Globus pallidus (tissue), 1 donor: ENCODE measurements at regions not wholly inside any gene's neighbourhood (a gene's known extent, or its start where the extent isn't known, plus 50 kb on each side); places are given as distances from the start of the nearest gene placed in this dataset.
"Not testable (repeated sequence)": the region's sequence is repeated elsewhere in the genome, so short reads cannot be mapped to it uniquely, and the experiment has no call there.

Source experiments
- DNase-seq: peaks from one replicate; pipeline ENCODE4 v3.0.0-alpha.2; 2015; ENCODE audit warnings: low spot score

GRCh38 chr10:124213471-124213870, 120.1 kb upstream of the CHST15 start:
- DNase-seq = no peak

- DNase-seq = no peak
Observed at GRCh38 chr10:124212702-124213101, 119.3 kb upstream of the CHST15 start.

- DNase-seq = no peak
Observed at GRCh38 chr10:124211921-124212320, 118.5 kb upstream of the CHST15 start.

DNA sequence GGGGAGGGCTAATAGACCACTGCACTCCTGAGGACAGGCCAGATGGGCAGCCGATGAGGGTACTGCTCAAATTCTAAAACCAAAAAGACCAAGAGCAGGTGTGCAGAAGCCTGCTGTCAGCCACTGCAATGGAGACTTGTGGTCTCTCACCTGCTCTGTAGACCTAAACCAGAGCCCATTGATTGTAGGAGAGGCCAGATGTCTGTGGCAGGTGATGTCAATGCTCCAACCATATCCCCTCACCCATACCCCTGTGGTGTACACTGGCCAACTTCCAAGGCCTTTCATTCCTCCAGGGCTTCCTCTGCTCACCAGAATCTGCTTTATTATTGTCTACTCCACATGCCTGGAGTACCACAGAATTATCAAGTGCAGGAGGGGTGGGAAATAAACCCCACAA, 116.9 kb upstream of the CHST15 start:
- no peak for DNase-seq

DNA sequence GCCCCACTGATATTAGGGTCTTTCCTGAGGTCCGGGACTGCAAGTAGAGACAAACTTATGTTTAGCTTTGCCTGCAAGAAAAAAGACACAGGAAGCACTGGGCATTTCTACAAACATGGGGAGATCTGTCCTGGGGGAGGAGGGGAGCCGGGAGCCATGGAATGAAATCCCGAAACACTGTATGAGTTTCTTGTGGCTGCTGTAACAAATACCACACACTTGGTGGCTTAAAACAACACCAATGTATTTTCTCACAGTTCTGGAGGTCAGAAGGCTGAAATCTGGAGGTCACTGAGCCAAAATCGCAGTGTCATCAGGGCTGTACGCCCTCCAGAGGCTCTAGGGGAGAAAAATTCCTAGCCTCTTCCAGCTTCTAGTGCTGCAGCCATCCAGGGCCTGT, 114.0 kb upstream of the CHST15 start:
- DNase-seq = no peak

GRCh38 chr10:124206616-124207015, 113.2 kb upstream of the CHST15 start:
- DNase-seq = no peak

- no peak for DNase-seq
Observed at GRCh38 chr10:124205432-124205831, 112.0 kb upstream of the CHST15 start.

DNA sequence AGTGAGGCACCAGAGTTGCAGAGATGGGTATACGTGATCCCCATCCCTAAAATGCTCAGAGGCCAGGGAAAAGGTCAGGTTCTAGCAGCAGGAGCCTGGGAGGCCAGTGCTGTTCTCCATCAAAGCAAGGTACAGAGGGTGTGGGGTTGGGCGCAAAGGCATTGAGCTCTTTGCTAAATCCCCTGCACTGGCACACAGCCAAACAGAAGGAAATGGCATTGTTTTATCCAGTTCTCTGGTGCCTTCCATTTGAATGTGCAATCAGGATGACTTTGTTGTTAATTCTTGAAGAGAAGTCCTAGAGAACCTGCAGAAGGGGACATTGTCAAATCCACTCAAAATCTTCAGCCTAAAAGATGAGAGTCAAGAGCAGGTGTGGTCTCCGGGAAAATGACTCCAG, 111.3 kb upstream of the CHST15 start:
- DNase-seq = no peak

DNA sequence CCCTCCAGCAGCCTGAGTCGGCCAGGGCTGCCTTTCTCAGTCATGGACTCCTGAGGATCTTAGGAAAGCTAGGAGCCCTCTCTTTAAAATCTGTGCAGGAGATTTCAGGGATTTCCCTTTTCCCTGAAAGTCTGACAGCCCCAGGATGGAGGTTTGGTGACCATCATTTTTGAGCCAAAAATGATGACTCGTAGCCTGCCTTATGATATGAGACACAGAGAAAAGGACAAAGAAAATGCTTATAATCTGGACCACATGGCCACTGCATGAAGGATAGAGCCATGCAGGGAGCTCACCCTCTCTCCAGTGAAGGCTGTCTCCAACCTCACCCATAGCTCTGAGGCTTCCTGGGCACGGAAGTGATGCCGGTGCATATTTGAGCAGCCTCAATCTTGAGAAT, 106.6 kb upstream of the CHST15 start:
- DNase-seq = no peak

DNA sequence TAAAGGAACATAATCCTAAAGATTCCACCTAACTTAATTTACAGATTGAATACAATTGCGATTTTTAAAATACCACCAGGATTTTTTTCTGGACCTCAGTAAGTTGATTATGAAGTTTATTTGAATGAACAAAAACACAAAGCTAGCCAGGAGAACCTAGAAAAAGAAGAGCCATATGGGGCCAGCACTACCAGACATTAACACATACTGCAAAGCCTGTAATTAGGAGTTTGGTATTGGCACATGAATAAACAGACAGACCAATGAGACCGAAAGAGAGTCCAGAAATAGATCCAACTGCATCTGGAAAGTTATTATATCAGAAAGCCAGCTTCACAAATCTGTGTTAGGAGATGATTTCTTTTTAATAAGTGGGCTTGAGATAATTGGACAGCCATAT, 105.5 kb upstream of the CHST15 start:
- no peak for DNase-seq

DNA sequence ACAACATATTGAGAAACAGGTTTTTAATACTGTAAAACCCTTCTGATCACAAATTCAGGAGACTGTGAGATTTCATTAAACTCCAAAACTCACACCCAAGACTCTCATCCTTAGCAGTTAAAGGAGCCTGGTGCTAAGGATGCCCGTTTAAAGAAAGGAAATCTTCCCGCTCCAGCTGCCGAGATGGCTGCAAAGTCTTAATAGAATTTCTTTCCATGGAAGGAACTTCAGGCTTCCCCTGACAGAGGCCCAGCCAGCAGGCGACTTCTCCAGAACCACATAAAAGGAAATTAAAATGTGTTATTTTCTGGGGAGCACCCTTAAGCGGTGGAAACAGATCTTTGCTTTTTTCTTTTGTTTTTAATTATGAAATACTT, 104.7 kb upstream of the CHST15 start:
- DNase-seq = no peak

- DNase-seq = peak; percentile 49
Observed at GRCh38 chr10:124197371-124198124, 104.2 kb upstream of the CHST15 start.

DNA sequence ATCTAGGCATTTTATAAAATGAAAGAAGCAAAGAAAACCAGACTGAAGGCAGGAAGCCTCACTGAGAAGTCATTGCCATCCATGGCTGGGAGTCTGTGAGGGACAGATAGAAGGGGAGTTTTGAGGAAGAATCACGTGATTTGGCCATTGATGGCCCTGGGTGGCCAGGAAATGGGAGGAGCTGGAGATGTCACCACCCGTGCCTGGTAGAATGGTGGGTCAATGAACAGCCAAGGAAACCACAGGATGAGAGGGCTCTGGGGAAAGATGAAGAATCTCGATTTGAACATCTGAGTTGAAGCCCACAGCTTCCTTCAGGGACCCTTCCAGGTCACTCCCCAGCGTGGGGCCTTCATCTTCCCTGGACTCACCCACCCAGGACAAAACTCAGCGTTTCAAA, 103.3 kb upstream of the CHST15 start:
- DNase-seq = no peak

- DNase-seq = no peak
Observed at GRCh38 chr10:124194199-124194824, 100.9 kb upstream of the CHST15 start.

DNA sequence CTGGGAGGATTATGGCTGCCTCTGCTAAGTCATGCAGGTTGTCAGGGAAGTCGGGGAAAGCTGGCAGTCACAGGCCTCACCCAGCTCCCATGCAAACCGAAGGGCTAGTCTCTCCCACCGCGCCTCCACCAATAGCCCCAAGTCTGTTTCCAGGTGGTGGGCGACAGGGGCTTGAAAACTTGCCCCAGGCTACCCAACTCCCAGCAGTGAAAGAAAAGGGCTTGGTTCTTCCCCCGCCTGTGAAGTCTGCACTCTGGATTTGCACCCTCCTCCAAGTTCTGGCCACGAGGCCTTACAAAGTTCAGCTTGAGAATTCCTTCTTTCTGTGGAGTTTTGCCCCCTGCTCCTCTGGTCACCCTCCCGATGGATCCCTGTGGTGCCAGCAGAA, 99.9 kb upstream of the CHST15 start:
- no peak for DNase-seq

GRCh38 chr10:124192664-124193308, 99.4 kb upstream of the CHST15 start:
- not testable (repeated sequence) for DNase-seq

GRCh38 chr10:124190476-124190875, 97.1 kb upstream of the CHST15 start:
- DNase-seq = not testable (repeated sequence)

- DNase-seq = no peak
Observed at GRCh38 chr10:124186956-124187355, 93.6 kb upstream of the CHST15 start.

DNA sequence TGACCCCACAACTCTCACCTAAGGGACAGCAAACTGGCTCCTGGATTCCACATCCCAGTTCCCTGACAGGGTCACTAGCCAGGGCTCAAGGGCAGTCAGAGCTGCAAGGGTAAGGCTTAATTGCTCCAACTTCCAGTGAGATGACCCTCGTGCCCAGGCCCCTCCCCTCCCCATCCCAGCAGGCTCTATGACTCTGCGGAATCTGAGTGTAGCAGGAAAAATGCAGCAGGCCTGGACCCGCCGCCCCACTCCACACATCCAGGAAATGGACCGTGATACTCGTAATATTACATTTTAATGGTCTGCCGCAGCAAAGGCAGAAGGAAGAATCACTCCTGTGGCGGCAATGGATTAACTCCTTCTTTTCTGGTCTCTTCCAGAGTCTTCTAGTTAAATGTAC, 91.7 kb upstream of the CHST15 start:
- no peak for DNase-seq

DNA sequence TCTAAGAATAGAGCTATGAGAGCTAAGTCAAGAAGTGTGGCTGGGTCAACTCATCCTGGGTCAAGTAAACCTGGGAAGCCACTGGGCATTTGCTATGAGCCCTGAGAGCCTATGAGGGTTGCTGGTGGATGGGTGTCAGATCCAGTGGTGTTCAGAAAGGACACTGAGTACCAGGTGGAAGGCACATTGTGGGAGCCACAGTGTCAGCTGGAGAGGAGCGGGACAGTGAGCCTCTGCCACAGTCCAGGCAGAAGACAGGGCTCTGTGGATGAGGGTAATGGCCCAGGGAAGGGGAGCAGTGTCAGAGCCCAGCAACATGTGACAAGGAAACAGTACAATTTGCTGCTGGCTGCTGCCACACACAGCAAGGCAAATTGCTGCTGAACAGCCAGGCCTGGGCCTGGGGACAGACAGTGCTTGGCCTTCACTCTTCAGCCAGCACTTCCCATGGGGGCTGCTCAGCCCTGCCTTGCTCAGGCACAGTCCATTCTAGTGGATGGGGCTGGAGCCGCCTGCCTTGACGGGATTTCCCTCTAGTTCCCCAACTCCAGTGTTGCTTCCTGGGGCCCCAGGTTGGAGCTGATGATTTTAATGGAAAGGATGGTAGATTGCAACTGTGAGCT, 90.9 kb upstream of the CHST15 start:
- DNase-seq = no peak

- no peak for DNase-seq
Observed at GRCh38 chr10:124183617-124184016, 90.2 kb upstream of the CHST15 start.

DNA sequence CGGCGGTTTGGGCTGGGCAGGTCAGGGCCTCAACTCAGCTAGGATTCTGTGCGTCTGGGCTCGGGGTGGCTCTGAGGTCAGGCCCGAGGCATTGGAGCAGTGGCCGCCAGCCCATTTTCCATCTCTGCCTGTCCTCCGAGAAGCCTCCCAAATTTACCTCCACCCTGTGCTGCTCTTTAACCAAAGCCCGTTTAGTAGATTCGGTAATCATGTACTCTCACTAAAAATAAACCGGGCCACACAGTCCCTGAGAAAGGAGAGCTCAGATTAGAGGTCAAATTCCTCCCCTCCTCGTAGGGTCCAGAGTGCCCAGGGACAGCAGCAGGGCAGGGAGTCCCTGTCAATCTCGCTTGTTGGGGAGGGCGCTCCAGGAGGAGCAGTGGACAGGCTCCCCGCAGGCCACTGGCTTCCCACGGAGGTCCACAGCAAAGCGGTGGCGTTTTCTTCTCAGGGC, 88.7 kb upstream of the CHST15 start:
- DNase-seq = no peak

DNA sequence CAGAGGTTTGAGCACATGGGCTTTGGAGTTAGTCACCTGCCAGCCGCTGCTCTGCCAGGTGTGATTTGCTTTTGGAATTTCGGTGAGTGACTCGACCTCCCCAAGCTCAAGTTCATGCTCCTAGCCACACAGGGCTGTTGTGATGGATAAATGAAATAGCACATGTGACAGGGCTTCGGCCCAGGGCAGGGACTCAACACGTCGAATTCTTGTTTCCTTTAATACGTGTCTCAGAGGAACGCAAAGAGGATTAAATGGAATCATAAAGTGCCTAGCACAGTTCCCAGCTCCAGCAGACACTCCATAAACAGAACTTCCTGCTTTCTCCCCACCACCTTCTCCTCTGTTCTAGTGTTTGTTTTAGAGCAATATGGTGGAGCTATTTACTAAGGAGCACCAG, 88.3 kb upstream of the CHST15 start:
- DNase-seq = no peak
